ENCODE measurements at regions not wholly inside any gene's neighbourhood (a gene's known extent, or its start where the extent isn't known, plus 50 kb on each side); places are given as distances from the start of the nearest gene placed in this dataset.

- TF ChIP-seq, protein P1, sequence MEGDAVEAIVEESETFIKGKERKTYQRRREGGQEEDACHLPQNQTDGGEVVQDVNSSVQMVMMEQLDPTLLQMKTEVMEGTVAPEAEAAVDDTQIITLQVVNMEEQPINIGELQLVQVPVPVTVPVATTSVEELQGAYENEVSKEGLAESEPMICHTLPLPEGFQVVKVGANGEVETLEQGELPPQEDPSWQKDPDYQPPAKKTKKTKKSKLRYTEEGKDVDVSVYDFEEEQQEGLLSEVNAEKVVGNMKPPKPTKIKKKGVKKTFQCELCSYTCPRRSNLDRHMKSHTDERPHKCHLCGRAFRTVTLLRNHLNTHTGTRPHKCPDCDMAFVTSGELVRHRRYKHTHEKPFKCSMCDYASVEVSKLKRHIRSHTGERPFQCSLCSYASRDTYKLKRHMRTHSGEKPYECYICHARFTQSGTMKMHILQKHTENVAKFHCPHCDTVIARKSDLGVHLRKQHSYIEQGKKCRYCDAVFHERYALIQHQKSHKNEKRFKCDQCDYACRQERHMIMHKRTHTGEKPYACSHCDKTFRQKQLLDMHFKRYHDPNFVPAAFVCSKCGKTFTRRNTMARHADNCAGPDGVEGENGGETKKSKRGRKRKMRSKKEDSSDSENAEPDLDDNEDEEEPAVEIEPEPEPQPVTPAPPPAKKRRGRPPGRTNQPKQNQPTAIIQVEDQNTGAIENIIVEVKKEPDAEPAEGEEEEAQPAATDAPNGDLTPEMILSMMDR (IDR thresholded peaks at IDR 0.05) = no peak
- TF ChIP-seq POLR2A (IDR thresholded peaks at IDR 0.05) = no peak
Observed at GRCh38 chr2:145032791-145033190, 512.9 kb upstream of the ZEB2 start.

Data from uterus (tissue), 2 donors.